K562 (cell line): ENCODE measurements at regions not wholly inside any gene's neighbourhood (a gene's known extent, or its start where the extent isn't known, plus 50 kb on each side); places are given as distances from the start of the nearest gene placed in this dataset.

ENCODE experiments used
- CEBPB ChIP-seq: fragments of 450-650 bp; IDR thresholded peaks from 2 replicates; pipeline ENCODE4 v1.6.1; 2016; ENCODE audit warnings: missing genetic modification characterization, missing compliant biosample characterization
- FOXK2 ChIP-seq, 2 experiments: fragments of 450-650 bp; IDR thresholded peaks in 1 of 2; conservative IDR thresholded peaks in 1 of 2; 2 replicates each; pipeline ENCODE4 v1.6.1; 2016; ENCODE audit warnings: low read depth in 2 of 2, mild to moderate bottlenecking in 1 of 2
- KDM2B ChIP-seq: fragments of 250-450 bp; sonication (Bioruptor Pico); IDR thresholded peaks from 2 replicates; pipeline ENCODE4 v1.8.0; 2021; ENCODE audit warnings: mild to moderate bottlenecking, moderate library complexity
- KLF16 ChIP-seq: IDR thresholded peaks from 2 replicates; pipeline ENCODE4 v1.6.1; 2016; ENCODE audit warnings: antibody characterized with exemption
- LCOR ChIP-seq: sonication (generic); formaldehyde crosslinking; IDR thresholded peaks from 2 replicates; pipeline ENCODE4 v1.8.0; 2022; ENCODE audit warnings: mild to moderate bottlenecking, missing genetic modification reagents
- MYNN ChIP-seq, 2 experiments: sonication (generic); formaldehyde crosslinking in 1 of 2; IDR thresholded peaks; 2 replicates each; pipeline versions ENCODE4 v1.5.0 to v1.6.1; 2016 to 2020; ENCODE audit warnings: antibody characterized with exemption in 1 of 2, missing genetic modification reagents in 1 of 2
- NCOA4 ChIP-seq: fragments of 450-650 bp; IDR thresholded peaks from 2 replicates; pipeline ENCODE4 v1.6.1; 2018; ENCODE audit warnings: mild to moderate bottlenecking; ENCODE audit not compliant: partially characterized antibody
- NFRKB ChIP-seq: fragments of 450-650 bp; IDR thresholded peaks from 2 replicates; pipeline ENCODE4 v1.6.1; 2016; ENCODE audit warnings: low read depth
- TFAM ChIP-seq: fragments of 250-450 bp; sonication (Bioruptor Pico); conservative IDR thresholded peaks from 2 replicates; pipeline ENCODE4 v1.5.0; 2021; ENCODE audit warnings: mild to moderate bottlenecking, moderate library complexity
- ZFPM2 ChIP-seq: fragments of 250-450 bp; sonication (Bioruptor Pico); IDR thresholded peaks from 2 replicates; pipeline ENCODE4 v1.5.1; 2022; ENCODE audit warnings: mild to moderate bottlenecking
- ZNF764 ChIP-seq: fragments of 250-450 bp; sonication (Bioruptor Pico); IDR thresholded peaks from 2 replicates; pipeline ENCODE4 v1.4.0; 2020; ENCODE audit warnings: low read depth, mild to moderate bottlenecking, moderate library complexity
- TF ChIP-seq, protein P1 (sequence below): fragments of 250-450 bp; sonication (Bioruptor Pico); IDR thresholded peaks from 2 replicates; pipeline ENCODE4 v1.8.0; 2022; ENCODE audit warnings: inconsistent platforms, mild to moderate bottlenecking, moderate library complexity, borderline replicate concordance
- TF ChIP-seq, protein P2 (sequence below), 2 experiments: fragments of 150-350 bp in 1 of 2; IDR thresholded peaks; 2 replicates each; pipeline ENCODE4 v1.6.1; 2012 to 2016; ENCODE audit warnings: low read depth in 2 of 2, low read length in 2 of 2, mild to moderate bottlenecking in 1 of 2, moderate library complexity in 1 of 2
- TF ChIP-seq, protein P3 (sequence below): sonication (generic); formaldehyde crosslinking; IDR thresholded peaks from 2 replicates; pipeline ENCODE4 v1.8.1; 2022; ENCODE audit warnings: missing genetic modification reagents

DNA sequence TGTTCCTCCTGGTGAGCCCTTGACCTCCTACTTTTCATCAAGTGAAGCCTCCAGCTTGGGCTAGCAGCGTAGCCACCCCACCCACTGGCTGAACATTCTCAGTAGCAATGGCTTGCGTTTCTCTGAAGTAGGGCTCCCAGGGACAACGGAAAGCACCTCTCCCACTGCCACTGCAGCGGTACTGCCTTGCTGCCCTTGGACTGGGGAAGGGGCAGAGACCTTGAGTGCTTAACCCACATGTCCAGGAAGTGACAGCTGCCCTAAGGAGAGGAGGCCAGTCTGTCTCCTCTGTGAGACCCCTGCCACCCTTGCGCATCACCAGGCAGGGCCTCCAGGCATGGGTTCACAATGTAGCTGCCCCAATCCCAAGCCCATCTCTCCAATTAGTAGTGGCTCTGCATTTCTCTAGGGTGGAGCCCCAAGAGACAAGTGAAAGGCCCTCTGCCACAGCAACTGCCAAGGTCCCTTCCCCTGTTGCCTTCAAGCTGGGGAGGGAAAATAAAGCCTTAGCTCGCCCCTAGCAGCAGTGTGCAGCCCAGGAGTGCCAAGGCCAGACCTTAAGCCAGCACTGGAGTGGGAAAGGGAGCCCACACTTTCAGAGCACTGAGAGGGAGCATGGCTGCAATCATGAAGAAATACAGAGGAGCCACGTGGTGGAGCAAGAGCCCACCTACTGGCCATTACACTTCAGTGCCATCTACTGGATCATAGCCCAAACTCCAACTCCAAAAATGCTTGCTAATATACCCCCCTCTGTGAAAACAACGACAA is 175.9 kb upstream of the TRPC4 start (continued):
- TF ChIP-seq, protein P1, sequence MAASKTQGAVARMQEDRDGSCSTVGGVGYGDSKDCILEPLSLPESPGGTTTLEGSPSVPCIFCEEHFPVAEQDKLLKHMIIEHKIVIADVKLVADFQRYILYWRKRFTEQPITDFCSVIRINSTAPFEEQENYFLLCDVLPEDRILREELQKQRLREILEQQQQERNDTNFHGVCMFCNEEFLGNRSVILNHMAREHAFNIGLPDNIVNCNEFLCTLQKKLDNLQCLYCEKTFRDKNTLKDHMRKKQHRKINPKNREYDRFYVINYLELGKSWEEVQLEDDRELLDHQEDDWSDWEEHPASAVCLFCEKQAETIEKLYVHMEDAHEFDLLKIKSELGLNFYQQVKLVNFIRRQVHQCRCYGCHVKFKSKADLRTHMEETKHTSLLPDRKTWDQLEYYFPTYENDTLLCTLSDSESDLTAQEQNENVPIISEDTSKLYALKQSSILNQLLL: no peak
- TF ChIP-seq MYNN (IDR thresholded peaks at IDR 0.05): no peak
- no peak for TF ChIP-seq MYNN (CRISPR knock-in tag; IDR thresholded peaks at IDR 0.05)
- TF ChIP-seq CEBPB (tag): peak; percentile 50
- TF ChIP-seq NFRKB: no peak
- TF ChIP-seq KLF16: no peak
- no peak for TF ChIP-seq TFAM (CRISPR knock-in tag)
- TF ChIP-seq FOXK2 (conservative IDR thresholded peaks at IDR 0.05 in 1 of 2, IDR thresholded peaks at IDR 0.05 in 1 of 2; ENCODE audit: low read depth in 2 of 2): no peak
- no peak for TF ChIP-seq KDM2B (CRISPR knock-in tag)
- no peak for TF ChIP-seq NCOA4
- TF ChIP-seq ZFPM2 (CRISPR knock-in tag): no peak
- TF ChIP-seq, protein P2, sequence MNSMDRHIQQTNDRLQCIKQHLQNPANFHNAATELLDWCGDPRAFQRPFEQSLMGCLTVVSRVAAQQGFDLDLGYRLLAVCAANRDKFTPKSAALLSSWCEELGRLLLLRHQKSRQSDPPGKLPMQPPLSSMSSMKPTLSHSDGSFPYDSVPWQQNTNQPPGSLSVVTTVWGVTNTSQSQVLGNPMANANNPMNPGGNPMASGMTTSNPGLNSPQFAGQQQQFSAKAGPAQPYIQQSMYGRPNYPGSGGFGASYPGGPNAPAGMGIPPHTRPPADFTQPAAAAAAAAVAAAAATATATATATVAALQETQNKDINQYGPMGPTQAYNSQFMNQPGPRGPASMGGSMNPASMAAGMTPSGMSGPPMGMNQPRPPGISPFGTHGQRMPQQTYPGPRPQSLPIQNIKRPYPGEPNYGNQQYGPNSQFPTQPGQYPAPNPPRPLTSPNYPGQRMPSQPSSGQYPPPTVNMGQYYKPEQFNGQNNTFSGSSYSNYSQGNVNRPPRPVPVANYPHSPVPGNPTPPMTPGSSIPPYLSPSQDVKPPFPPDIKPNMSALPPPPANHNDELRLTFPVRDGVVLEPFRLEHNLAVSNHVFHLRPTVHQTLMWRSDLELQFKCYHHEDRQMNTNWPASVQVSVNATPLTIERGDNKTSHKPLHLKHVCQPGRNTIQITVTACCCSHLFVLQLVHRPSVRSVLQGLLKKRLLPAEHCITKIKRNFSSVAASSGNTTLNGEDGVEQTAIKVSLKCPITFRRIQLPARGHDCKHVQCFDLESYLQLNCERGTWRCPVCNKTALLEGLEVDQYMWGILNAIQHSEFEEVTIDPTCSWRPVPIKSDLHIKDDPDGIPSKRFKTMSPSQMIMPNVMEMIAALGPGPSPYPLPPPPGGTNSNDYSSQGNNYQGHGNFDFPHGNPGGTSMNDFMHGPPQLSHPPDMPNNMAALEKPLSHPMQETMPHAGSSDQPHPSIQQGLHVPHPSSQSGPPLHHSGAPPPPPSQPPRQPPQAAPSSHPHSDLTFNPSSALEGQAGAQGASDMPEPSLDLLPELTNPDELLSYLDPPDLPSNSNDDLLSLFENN (IDR thresholded peaks at IDR 0.05; ENCODE audit: low read depth in 2 of 2, low read length in 2 of 2): no peak
- TF ChIP-seq LCOR (CRISPR knock-in tag): no peak
- TF ChIP-seq, protein P3, sequence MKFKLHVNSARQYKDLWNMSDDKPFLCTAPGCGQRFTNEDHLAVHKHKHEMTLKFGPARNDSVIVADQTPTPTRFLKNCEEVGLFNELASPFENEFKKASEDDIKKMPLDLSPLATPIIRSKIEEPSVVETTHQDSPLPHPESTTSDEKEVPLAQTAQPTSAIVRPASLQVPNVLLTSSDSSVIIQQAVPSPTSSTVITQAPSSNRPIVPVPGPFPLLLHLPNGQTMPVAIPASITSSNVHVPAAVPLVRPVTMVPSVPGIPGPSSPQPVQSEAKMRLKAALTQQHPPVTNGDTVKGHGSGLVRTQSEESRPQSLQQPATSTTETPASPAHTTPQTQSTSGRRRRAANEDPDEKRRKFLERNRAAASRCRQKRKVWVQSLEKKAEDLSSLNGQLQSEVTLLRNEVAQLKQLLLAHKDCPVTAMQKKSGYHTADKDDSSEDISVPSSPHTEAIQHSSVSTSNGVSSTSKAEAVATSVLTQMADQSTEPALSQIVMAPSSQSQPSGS: no peak
- TF ChIP-seq ZNF764 (CRISPR knock-in tag): no peak
